ENCODE measurements at regions not wholly inside any gene's neighbourhood (a gene's known extent, or its start where the extent isn't known, plus 50 kb on each side); places are given as distances from the start of the nearest gene placed in this dataset.

GRCh38 chr14:22513066-22513812 is 75.8 kb downstream of the DAD1 start:
- H3K9me3 Mint-ChIP-seq (ENCODE audit: unreplicated experiment): no peaks in the 10 kb centered on the region
- H3K27ac Mint-ChIP-seq (ENCODE audit: unreplicated experiment): peak overlapping the region; percentile 88
- no peak for TF ChIP-seq CTCF (IDR thresholded peaks at IDR 0.05; ENCODE audit: unreplicated experiment)
- DNase-seq (ENCODE audit: low spot score): no peak
- no peaks in the 10 kb centered on the region for H3K27me3 Mint-ChIP-seq (ENCODE audit: unreplicated experiment)
- no peak overlapping the region for H3K4me3 Mint-ChIP-seq (ENCODE audit: unreplicated experiment)
- peaks cover 73% of the 10 kb centered on the region for H3K4me1 Mint-ChIP-seq (ENCODE audit: unreplicated experiment)
- peaks cover under 1% of the 10 kb centered on the region for H3K36me3 Mint-ChIP-seq (ENCODE audit: low read depth, unreplicated experiment)

- no peak for TF ChIP-seq CTCF (IDR thresholded peaks at IDR 0.05; ENCODE audit: unreplicated experiment)
- H3K4me1 Mint-ChIP-seq (ENCODE audit: unreplicated experiment): peaks cover 70% of the 10 kb centered on the region
- DNase-seq (ENCODE audit: low spot score): no peak
- peak overlapping the region; percentile 10 for H3K27ac Mint-ChIP-seq (ENCODE audit: unreplicated experiment)
- H3K4me3 Mint-ChIP-seq (ENCODE audit: unreplicated experiment): no peak overlapping the region
- H3K36me3 Mint-ChIP-seq (ENCODE audit: low read depth, unreplicated experiment): no peaks in the 10 kb centered on the region
- H3K9me3 Mint-ChIP-seq (ENCODE audit: unreplicated experiment): no peaks in the 10 kb centered on the region
- no peaks in the 10 kb centered on the region for H3K27me3 Mint-ChIP-seq (ENCODE audit: unreplicated experiment)
These were observed 76.8 kb downstream of the DAD1 start for GRCh38 chr14:22512106-22512814.

- no peak for DNase-seq (ENCODE audit: low spot score)
- no peak for TF ChIP-seq CTCF (IDR thresholded peaks at IDR 0.05; ENCODE audit: unreplicated experiment)
- H3K36me3 Mint-ChIP-seq (ENCODE audit: low read depth, unreplicated experiment): no peaks in the 10 kb centered on the region
- peaks cover 2% of the 10 kb centered on the region for H3K27me3 Mint-ChIP-seq (ENCODE audit: unreplicated experiment)
- peaks cover 75% of the 10 kb centered on the region for H3K4me1 Mint-ChIP-seq (ENCODE audit: unreplicated experiment)
- H3K9me3 Mint-ChIP-seq (ENCODE audit: unreplicated experiment): no peaks in the 10 kb centered on the region
- no peak overlapping the region for H3K4me3 Mint-ChIP-seq (ENCODE audit: unreplicated experiment)
- peak overlapping the region; percentile 89 for H3K27ac Mint-ChIP-seq (ENCODE audit: unreplicated experiment)
These were observed 78.4 kb downstream of the DAD1 start for GRCh38 chr14:22510527-22511110.

- no peaks in the 10 kb centered on the region for H3K9me3 Mint-ChIP-seq (ENCODE audit: unreplicated experiment)
- DNase-seq (ENCODE audit: low spot score): no peak
- H3K36me3 Mint-ChIP-seq (ENCODE audit: low read depth, unreplicated experiment): no peaks in the 10 kb centered on the region
- H3K27ac Mint-ChIP-seq (ENCODE audit: unreplicated experiment): peak overlapping the region; percentile 89
- no peak for TF ChIP-seq CTCF (IDR thresholded peaks at IDR 0.05; ENCODE audit: unreplicated experiment)
- peaks cover 70% of the 10 kb centered on the region for H3K4me1 Mint-ChIP-seq (ENCODE audit: unreplicated experiment)
- H3K27me3 Mint-ChIP-seq (ENCODE audit: unreplicated experiment): peaks cover 2% of the 10 kb centered on the region
- no peak overlapping the region for H3K4me3 Mint-ChIP-seq (ENCODE audit: unreplicated experiment)
These were observed 79.2 kb downstream of the DAD1 start for GRCh38 chr14:22509751-22510300.
